Right hindlimb (tissue), 1 donor: ENCODE measurements at regions not wholly inside any gene's neighbourhood (a gene's known extent, or its start where the extent isn't known, plus 50 kb on each side); places are given as distances from the start of the nearest gene placed in this dataset.
"Not testable (repeated sequence)": the region's sequence is repeated elsewhere in the genome, so short reads cannot be mapped to it uniquely, and the experiment has no call there.

Experiments
- DNase-seq: peaks from one replicate; pipeline ENCODE4 v3.0.0-alpha.2; 2018

DNA sequence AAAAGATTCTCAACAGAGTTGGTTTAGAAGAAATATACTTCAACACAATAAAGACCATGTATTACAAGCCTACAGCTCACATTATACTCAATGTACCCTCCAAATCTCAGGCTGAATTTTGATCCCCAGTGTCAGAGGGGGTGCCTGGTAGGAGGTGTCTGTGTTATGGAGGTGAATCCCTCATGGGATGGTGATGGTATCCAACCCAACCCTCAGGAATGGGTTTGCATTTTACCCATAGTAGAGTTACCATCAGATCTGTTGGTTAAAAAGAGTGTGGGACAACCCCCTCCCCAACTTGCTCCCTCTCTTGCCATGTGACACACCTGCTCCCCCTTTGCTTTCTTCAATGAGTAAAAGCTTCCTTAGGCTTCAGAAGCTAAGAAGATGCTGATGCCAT lies 205.5 kb downstream of the POTEM start:
- not testable (repeated sequence) for DNase-seq

DNA sequence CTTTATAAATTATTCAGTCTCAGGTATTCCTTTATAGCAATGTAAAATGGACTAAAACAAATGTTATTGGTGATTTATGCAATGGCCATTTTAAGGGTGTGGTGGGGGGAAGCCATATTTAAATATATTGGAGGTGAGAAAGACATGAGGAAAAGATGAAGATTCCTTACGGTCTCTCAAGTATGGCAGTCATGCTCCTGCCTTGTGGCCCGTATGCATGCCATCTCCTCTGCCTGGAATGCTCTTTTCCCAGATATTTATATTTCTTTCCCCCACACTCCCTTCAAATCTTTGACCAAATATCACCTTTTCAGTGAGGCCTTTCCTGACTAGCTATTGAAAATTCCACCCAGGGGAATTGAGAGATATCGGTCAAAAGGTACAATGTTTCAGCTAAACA lies 206.0 kb downstream of the POTEM start:
- not testable (repeated sequence) for DNase-seq

DNA sequence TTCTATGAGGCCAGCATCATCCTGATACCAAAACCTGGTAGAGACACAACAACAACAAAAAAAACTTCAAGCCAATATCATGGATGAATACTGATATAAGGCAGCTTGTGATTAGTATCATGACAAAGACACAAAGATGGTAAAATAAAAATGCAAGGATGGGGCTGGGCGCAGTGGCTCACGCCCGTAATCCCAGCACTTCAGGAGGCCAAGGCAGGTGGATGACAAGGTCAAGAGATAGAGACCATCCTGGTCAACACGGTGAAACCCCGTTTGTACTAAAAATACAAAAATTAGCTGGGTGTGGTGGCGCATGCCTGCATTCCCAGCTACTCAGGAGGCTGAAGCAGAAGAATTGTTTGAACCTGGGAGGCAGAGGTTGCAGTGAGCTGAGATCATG lies 210.2 kb downstream of the POTEM start:
- not testable (repeated sequence) for DNase-seq

DNA sequence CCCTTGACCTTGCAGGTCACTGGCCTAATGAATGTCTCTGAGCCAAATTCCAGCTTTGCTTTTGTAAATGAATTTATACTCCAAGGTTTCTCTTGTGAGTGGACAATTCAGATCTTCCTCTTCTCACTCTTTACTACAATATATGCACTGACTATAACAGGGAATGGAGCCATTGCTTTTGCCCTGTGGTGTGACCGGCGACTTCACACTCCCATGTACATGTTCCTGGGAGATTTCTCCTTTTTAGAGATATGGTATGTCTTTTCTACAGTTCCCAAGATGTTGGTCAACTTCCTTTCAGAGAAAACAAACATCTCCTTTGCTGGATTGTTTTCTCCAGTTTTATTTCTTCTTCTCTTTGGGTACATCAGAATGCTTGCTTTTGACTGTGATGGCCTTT lies 213.1 kb downstream of the POTEM start:
- not testable (repeated sequence) for DNase-seq

DNA sequence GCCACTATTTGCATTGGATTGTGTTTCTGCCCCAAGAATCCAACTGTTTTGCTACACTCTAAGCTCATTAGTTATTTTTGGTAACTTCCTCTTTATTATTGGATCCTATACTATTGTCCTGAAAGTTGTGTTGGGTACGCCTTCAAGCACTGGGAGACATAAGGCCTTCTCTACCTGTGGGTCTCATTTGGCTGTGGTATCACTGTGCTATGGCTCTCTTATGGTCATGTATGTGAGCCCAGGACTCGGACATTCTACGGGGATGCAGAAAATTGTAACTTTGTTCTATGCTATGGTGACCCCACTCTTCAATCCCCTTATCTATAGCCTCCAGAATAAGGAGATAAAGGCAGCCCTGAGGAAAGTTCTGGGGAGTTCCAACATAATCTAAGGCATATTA lies 213.6 kb downstream of the POTEM start:
- DNase-seq: not testable (repeated sequence)

DNA sequence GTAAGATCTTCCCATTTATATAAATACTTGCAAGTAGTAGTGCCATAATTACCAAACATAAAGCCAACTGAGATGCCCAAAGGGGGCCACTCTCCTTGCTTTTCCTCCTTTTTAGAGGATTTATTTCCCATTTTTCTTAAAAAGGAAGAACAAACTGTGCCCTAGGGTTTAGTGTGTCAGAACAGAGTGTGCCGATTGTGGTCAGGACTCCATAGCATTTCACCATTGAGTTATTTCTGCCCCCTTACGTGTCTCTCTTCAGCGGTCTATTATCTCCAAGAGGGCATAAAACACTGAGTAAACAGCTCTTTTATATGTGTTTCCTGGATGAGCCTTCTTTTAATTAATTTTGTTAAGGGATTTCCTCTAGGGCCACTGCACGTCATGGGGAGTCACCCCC lies 227.9 kb downstream of the POTEM start:
- not testable (repeated sequence) for DNase-seq

DNA sequence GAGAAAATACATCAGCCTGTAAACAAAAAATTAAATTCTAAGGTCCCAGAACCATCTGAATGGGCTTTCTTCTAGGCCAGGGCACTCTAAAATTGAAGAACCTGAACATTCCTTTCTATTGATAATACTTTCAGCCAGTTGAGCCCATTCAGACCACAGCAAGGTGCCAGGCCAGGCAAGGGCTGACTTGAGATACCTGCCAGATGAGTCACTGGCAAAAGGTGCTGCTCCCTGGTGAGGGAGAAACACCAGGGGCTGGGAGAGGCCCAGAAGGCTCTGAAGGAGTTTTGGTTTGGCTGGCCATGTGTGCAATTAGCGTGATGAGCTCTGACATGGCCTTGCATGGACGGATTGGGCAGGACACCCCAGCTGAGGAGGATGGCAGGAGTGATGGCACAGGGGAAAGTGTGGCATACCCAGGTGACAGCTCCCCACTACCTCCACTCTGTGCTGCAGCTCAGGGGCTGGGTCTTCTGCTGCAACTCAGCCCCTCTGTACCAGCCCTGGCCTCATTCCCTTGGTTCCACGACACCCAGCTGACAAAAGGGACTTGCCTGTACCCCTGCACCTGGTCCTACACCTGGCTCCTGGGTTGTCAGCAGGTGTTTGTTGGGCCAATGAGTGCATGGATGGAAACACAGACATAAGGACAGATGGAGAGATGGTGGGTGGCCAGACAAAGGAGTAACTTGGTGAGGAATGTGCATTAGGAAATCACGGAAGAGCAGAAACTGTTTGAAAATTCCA lies 230.4 kb downstream of the POTEM start:
- DNase-seq: not testable (repeated sequence)

DNA sequence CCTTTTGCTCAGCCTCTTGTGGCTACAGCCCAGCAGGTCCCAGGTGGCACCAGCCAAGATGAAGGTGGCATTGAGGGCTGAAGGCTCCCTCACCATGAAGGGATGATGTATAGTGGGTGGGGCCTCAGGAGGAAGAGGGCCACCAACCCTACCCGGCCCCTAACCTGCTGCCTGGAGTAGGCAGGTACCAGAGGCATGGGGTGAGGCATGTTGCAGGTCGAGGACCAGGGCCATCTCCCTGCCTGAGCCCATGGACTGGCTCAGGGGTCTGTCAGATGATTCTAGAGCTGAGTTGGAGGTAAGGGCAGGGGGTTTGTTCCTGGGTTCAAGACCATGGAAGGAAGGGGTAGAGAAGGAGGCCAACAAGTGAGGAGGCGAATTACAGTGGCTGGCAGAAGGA lies 231.1 kb downstream of the POTEM start:
- not testable (repeated sequence) for DNase-seq

DNA sequence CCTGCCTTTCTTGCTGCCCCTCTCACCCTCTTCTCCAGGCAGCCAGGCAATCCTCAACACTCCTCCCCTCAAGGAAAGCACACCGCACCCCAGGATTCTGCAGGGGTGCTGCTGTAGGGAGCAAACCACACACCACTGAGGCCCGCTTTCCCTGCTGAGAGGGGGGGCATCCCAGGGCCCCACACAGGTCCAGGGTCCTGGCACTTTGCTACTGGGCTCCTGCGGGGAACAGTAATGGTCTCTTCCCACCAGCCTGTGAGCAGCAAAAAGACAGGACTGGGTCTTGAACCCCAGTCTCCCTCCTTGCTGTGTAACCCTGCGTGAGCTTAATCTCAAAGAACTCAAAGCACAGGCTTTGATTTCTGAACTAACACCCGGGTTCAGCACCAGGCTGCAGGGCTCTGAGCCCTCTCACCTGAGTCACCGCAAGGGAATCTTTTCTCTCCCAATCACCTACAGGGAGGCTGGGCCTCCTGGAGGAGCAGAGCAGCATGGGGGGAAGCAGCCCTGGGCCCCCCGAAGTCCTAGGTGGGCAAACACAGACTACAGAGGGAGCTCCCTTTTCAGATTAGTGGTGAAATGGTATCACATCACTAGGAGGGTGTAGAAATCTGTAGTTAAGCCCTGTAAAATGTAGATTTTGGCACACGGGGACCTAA lies 232.6 kb downstream of the POTEG start:
- DNase-seq: not testable (repeated sequence)

DNA sequence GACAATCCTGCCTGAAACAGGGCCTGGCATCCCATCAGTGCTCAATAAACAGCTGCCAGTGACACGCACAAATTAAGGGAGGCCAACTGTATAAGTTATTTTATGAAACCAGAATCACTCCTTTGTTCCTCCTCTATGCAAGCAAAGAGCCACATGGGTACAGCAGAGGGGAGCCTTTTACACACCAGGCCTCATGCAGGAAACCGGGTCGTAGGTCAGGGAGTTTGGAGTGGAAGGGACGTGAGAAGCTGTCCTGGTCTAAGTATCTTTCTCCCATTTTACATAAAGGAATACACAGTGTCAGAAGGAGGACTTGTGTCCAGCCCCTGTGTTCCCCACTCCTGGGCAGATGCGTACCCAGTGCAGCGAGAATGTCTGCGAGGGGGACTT lies 232.1 kb downstream of the POTEG start:
- DNase-seq: not testable (repeated sequence)

DNA sequence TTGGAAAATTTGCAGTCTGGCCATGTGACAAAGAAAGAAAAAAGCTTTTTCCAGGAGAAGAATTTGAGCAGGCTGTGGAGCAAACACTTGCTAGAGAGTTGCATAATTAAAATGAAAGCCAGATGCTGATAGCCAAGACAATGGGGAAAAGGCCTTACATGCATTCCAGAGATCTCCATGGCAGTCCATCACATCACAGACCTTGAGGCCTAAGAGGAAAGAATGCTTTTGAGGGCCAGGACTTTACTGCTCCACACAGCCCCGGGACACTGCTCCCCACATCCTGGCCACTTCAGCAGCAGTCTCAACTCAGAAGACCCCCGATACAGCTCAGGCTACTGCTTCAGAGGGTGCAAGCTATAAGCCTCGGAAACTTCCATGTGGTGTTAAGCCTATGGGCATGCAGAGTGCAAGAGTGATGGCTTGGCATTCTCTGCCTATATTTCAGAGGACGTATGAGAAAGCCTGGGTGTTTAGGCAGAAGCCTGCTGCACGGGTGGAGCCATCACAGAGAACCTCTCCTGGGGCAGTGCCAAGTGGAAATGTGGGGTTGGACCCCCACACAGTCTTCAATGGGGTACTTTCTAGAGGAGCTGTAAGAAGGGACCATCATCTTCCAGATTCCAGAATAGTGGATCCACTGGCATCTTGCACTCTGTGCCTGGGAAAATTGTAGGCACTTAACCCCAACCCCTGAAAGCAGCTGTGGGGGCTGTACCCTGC lies 230.7 kb downstream of the POTEG start:
- not testable (repeated sequence) for DNase-seq

DNA sequence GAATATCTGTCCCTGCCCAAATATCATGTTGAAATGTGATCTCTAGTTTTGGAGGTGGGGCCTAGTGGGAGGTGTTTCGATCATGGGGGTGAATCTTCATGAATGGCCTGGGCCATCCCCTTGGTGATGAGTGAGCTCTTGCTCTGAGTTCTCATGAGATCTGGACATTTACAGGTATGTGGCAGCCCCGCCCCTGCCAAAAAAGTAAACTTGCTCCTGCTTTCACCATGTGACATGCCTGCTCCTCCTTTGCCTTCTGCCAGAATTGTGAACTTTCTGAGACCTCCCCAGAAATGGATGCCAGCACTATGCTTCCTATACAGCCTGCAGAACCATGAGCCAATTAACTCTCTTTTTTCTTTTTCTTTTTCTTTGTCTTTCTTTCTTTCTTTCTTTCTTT lies 229.3 kb downstream of the POTEG start:
- DNase-seq: not testable (repeated sequence)

DNA sequence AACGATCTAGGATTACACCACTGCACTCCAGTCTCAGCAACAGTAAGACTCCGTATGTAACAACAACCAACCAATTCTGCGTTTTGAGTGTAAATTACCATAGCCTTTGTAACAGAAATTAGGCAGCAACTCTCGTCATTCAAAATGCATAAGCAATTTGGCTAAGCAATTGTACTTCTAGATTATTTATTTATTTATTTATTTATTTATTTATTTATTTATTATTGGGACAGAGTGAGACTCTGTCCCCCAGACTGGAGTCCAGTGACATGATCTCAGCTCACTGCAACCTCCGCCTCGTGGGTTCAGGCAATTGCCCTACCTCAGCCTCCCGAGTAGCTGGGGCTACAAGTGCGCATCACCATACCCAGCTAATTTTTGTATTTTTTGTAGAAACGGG lies 217.7 kb downstream of the POTEG start:
- DNase-seq: not testable (repeated sequence)

DNA sequence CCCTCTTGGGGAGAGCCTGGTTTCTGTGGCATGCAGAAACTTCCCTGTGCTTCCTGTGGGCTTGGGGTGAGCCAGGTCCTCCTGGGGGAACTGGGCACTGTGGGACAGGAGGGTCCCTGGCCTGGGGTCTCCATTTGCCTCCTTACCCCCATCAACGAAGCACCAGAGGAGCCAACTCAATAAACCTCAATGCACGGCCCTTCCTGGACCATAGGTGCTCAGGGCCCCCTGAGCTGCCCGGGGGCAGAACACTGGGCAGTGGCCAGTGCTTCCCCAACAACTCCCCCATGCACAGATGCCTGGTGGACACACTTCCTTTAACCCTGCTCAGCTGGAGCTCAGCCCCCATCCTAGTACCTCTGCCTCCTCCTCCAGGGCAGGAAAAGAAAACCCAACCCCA lies 214.7 kb downstream of the POTEG start:
- DNase-seq: not testable (repeated sequence)

DNA sequence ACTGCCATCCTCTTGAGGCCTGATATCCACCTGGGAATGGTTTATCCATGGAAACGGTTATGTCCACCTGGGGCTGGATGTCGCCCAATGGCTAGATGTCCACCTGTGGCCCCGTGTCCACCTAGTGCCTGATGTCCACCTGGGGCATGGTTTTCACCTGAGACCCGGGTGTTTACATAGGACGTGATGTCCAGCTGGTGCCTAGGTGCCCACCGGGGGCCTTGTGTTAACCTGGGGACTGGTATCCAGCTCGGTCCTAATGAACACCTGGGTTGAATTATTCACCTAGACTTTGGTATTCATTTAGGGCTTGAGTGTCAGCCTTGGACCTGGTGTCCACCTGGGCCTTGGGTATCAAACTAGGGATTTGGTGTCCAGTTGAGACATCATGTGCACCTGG lies 202.7 kb downstream of the POTEG start:
- not testable (repeated sequence) for DNase-seq

DNA sequence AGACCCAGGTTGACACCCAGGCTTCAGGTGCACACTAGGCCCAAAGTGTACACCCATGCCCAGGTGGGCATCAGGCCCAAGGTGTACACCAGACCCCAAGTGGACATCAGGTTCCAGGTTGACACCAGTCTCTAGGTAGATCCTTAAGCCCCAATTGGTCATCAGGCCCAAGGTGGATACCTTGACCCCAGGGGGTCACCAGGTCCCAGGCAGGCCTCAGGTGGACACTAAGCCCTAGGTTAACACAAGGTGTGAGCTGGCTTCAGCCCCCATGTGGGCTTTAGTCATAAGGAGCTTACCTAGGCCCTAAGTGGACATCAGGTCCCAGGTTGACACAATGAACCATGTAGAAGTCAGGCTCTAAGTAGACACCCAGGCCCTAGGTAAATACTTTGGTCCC lies 200.1 kb downstream of the POTEG start:
- not testable (repeated sequence) for DNase-seq

DNA sequence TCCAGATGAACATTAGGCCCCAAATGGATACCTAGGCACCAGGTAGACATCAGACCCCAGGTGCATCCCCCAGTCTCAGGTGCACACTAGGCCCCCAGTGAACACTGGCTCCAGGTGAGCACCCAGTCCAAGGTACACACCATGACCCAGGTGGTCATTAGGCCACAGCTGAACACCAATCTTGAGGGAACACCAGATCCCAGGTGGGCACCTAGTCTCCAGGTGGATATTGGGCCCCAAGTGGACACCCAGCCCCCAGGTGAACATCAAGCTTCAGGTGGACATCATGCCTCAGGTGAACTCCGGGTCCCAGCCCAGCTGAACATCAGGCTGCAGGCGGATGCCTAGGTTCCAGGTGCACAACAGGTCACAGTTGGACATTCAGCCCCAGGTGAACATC lies 196.5 kb downstream of the POTEG start:
- DNase-seq: not testable (repeated sequence)

DNA sequence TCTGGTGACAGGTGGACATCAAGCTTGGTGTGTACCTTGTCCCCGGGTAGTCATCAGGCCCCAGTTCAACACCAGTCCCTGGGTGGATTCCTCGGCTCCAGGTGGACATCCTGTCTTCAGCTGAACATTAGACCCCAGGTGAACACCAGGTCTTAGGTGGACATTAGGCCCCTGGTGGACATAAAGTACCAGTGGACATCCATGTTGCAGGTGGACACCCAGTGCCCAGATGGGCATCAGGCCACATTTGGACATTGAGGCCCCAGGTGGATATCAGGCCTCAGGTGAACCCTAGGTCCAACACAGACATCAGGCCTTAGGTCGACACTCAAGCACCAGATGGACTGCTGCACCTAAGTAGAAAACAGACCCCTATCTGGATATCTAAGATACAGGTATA lies 195.6 kb downstream of the POTEG start:
- DNase-seq: not testable (repeated sequence)

DNA sequence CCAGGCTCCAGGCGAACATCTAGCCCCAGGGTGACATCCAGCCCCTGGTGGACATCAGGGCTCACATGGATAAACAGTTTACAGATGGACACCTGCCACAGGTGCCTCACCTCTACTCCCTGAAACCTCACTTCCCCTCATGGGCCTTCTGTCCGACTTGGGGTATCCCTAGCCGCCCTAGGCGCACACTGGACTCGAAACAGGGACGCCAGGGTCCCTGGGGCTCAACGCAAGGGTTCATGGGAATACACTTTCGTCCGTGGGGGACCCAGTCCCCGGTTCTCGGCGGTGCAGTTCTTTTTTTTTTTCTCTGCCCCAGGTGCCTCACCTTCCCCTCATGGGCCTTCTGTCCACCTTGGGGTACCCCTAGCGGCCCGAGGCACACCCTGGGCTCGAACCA lies 194.2 kb downstream of the POTEG start:
- peak; percentile 1 for DNase-seq

DNA sequence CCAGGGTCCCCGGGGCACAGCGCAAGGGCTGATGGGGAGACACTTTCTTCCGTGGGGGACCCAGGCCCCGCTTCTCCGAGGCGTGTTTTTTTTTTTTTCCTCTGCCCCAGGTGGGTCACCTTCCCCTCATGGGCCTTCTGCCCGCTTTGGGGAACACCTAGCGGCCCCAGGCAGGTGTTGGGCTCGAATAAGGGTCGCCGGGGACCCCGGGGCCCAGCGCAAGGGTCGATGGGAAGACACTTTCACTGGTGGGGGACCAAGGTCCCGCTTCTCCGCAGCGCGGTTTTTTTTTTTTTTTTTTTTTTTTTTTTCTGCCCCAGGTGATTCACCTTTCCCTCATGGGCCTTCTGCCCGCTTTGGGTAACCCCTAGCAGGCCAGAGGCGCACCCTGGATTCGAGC lies 193.8 kb downstream of the POTEG start:
- not testable (repeated sequence) for DNase-seq

DNA sequence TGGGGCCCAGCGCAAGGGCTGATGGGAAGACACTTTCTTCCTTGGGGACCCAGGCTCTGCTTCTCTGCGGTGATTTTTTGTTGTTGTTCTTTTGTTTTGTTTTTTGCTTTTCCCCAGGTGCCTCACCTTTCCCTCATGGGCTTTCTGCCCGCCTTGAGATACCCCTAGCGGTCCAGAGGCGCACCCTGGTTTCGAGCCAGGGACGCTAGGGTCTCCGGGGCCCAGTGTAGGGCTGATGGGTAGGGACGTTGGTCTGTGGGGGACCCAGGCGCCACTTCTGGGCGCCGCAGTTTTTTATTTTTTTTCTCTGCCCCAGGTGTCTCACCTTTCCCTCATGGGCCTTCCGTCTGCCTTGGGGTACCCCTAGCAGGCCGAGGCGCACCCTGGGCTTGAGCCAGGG lies 192.7 kb downstream of the POTEG start:
- not testable (repeated sequence) for DNase-seq

DNA sequence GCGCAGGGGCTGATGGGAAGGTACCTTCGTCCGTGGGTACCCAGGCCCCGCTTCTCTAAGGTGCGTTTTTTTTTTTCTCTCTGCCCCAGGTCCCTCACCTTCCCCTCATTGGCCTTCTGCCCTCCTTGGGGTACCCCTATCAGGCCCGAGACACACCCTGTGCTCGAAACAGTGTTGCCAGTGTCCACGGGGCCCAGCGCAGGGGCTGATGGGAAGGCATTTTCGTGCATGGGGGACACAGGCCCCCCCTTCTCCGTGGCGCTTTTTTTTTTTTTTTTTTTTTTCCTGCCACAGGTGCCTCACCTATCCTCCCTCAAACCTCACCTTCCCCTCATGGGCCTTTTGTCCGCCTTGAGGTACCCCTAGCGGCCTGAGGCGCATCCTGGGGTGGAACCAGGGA lies 191.6 kb downstream of the POTEG start:
- not testable (repeated sequence) for DNase-seq

DNA sequence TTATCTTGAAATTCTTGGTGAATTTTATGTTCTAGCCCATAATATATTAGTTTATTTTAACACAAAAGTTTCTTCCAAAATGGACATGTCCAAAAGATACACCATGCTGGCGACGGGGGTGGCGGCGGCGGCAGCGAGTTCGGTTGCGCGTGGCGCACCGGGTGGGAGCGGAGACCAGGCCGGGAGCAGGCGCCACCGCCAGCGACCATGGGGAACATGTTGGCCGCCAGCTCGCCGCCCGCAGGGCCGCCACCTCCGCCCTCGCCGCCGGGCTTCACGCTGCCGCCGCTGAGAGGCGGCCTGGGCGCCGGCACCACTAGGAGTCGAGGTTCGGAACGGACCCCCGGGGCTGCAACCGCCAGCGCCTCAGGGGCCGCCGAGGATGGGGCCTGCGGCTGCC lies 167.2 kb downstream of the POTEG start:
- not testable (repeated sequence) for DNase-seq

DNA sequence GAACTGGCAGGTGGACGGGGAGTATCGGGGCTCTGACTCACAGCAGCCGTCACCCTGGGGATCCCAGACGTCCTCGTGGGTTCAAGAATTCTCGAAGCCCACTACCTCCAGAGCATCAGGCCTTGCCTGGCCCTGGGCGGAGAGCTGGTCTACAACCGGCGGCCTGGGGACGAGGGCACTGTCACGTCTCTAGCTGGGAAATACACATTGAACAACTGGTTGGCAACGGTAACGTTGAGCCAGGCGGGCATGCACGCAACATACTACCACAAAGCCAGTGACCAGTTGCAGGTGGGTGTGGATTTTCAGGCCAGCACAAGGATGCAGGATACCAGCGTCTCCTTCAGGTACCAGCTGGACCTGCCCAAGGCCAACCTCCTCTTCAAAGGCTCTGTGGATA lies 166.5 kb downstream of the POTEG start:
- DNase-seq: not testable (repeated sequence)
